Muscle layer of duodenum (tissue), 2 donors: ENCODE measurements at regions not wholly inside any gene's neighbourhood (a gene's known extent, or its start where the extent isn't known, plus 50 kb on each side); places are given as distances from the start of the nearest gene placed in this dataset.

Source experiments
- H3K27ac ChIP-seq: one replicate; pipeline ENCODE4 v1.7.0; 2013; ENCODE audit warnings: mild to moderate bottlenecking, low read length
- H3K27me3 ChIP-seq: one replicate; pipeline ENCODE4 v1.7.0; 2013; ENCODE audit warnings: low read depth, mild to moderate bottlenecking, control low read depth, low read length
- H3K36me3 ChIP-seq, 2 donors: one replicate each; pipeline ENCODE4 v1.7.0; 2013; ENCODE audit warnings: low read length in 2 of 2, control low read depth in 1 of 2, mild to moderate bottlenecking in 1 of 2; ENCODE audit not compliant: insufficient read depth in 2 of 2, control insufficient read depth in 1 of 2
- H3K4me1 ChIP-seq, 2 donors: one replicate each; pipeline ENCODE4 v1.7.0; 2013; ENCODE audit warnings: low read length in 2 of 2, mild to moderate bottlenecking in 2 of 2, control low read depth in 1 of 2, moderate library complexity in 1 of 2; ENCODE audit not compliant: insufficient read depth in 2 of 2, control insufficient read depth in 1 of 2
- H3K4me3 ChIP-seq, 2 donors: one replicate each; pipeline ENCODE4 v1.7.0; 2013; ENCODE audit warnings: low read length in 2 of 2, low read depth in 1 of 2, mild to moderate bottlenecking in 1 of 2
- H3K9me3 ChIP-seq, 2 donors: one replicate each; pipeline ENCODE4 v1.7.0; 2013; ENCODE audit warnings: low read length in 2 of 2, control low read depth in 1 of 2, mild to moderate bottlenecking in 1 of 2; ENCODE audit not compliant: control insufficient read depth in 1 of 2
- donor health status: healthy.

DNA sequence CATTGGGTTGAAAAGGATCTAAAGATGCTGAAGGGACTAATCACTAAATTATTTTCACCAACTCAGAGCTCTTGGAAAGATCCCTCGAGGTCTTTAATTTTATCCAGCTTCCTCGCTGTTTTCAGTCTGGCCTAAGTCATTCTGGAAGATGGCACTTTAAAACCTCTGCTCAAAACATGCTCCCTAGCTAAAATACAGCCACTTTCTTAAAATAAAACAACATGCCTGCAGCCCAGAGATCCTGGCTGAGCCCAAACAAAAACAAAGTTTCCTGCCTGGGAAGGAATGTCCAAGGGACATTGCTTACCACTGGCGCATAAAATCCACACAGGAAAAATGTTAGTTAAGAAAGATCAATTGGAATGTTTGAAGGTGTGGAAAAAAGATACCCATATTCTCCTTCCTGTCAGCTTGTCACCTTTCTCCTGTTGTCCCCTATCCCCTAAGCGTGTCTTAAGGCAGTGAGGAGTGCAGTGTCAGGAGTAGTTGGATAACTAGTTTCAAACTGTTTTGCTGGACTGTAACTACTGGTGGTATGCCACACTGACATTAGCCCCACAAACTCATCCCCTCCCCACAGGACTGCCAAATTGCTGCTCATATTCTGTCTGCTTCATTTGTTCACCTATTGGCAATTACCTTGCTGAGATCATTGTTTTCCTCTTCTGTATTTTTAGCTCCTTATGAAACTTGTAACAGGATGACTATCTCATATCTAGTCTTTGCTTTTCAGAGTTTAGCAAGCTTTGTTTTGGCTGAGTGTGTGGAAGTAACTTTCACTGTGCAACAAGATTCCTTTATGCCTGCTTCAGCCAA, 108.3 kb upstream of the SESN3 start:
- Histone ChIP-seq H3K9me3 (no peaks in the 10 kb centered on the region), H3K27ac (peak overlapping the region; percentile 48), H3K4me1 (peaks cover 22 to 27% of the 10 kb centered on the region in 2 donors), H3K36me3 (no peaks in the 10 kb centered on the region), H3K4me3 (peak overlapping the region in 1 of 2 donors; percentile 9), H3K27me3 (no peaks in the 10 kb centered on the region)

GRCh38 chr11:95338430-95338991, 107.5 kb upstream of the SESN3 start:
- H3K36me3 ChIP-seq: no peaks in the 10 kb centered on the region
- H3K27me3 ChIP-seq: no peaks in the 10 kb centered on the region
- no peaks in the 10 kb centered on the region for H3K9me3 ChIP-seq
- peaks cover 22 to 27% of the 10 kb centered on the region in 2 donors for H3K4me1 ChIP-seq
- H3K27ac ChIP-seq: peak overlapping the region; percentile 25
- peak overlapping the region in 1 of 2 donors; percentile 9 for H3K4me3 ChIP-seq

DNA sequence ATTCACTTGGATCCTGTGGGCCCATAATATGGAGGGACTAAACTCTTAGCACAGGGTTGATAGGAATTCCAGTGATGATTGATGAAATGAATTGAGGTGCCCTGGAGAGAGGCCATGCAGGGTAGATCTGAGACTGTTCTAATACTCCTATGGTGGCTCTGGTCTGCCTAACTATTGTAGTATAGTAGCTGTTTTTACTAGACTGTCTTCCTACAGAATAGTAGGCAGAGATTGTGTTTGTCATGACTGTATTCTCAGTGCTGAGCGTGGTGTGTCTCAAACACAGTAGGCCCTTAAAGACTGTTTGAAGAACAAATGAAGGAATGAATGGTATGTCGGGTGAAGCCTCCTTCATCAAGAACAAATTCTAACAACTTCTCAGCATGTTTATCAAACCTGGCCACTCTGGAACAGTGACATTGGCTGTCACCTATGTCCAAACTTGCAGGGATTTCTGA, 107.0 kb upstream of the SESN3 start:
- H3K27me3 ChIP-seq: no peaks in the 10 kb centered on the region
- no peaks in the 10 kb centered on the region for H3K36me3 ChIP-seq
- no peaks in the 10 kb centered on the region for H3K9me3 ChIP-seq
- peaks cover 22 to 27% of the 10 kb centered on the region in 2 donors for H3K4me1 ChIP-seq
- H3K27ac ChIP-seq: peak overlapping the region; percentile 82
- peak overlapping the region in 1 of 2 donors; percentile 9 for H3K4me3 ChIP-seq

- Histone ChIP-seq H3K27me3 (no peaks in the 10 kb centered on the region), H3K27ac (peak overlapping the region; percentile 82), H3K4me3 (no peak overlapping the region), H3K4me1 (peaks cover 22 to 27% of the 10 kb centered on the region in 2 donors), H3K36me3 (no peaks in the 10 kb centered on the region), H3K9me3 (no peaks in the 10 kb centered on the region)
These were observed 106.4 kb upstream of the SESN3 start for GRCh38 chr11:95337175-95337957.

DNA sequence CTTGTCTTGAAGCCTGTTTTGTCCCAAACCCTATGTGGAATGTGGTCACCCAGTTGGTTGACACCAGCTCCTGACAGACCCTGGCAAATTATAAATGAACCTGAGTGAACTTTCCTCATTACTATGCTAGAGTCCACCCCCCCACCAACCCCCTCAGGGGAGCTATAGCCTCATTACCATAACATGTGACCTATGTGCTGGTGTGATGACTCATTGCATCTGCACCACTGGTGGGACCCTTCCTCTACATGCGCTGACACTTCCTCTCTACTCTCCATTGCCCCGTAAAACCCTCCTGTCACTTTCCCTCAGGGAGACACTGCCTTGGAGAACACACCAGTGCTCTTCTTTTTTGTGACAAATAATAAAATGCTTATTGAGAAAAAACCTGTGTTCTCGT, 105.0 kb upstream of the SESN3 start:
- H3K9me3 ChIP-seq: no peaks in the 10 kb centered on the region
- H3K4me1 ChIP-seq: peaks cover 22 to 27% of the 10 kb centered on the region in 2 donors
- H3K4me3 ChIP-seq: no peak overlapping the region
- H3K27ac ChIP-seq: no peak overlapping the region
- H3K36me3 ChIP-seq: no peaks in the 10 kb centered on the region
- H3K27me3 ChIP-seq: no peaks in the 10 kb centered on the region

DNA sequence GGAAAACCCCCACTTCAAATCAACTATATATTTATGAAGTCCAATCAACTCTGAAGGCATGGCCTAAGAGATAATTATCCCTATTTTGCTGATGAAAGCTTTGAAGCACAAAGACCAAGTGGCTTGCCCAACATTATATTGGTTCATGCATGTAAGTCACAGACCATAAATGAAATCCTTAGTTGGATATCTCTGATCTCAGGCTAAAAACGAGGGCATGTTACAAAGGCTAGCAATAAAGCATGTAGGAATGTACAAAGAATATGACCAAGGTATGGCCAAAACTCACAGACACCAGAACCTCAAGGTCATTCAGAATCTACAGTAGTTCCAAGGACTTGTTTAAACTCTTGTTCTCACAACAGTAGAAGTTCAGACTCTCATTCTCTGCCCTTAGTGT, 100.2 kb upstream of the SESN3 start:
- no peaks in the 10 kb centered on the region for H3K27me3 ChIP-seq
- no peaks in the 10 kb centered on the region for H3K9me3 ChIP-seq
- H3K4me1 ChIP-seq: no peaks in the 10 kb centered on the region
- H3K36me3 ChIP-seq: no peaks in the 10 kb centered on the region
- no peak overlapping the region for H3K27ac ChIP-seq
- no peak overlapping the region for H3K4me3 ChIP-seq

DNA sequence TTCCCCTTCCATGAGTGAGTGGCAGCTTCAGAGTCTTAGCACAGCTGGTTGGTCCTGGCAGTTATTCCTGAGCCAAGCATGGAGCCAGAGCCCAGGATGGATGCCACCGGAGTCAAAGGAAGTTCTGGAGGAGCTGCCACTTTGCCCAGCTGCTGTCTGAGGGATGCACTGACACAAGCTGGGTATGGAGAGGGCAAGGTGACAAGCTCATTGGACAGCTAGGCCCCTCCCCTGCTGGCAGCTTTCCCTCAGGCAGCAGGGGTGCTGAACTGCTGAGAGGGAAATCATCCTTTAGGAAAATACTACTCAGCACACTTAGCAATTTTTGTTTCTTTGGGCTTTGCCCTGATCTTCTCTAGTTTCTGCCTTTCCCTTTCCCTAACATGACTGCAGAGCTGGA, 99.3 kb upstream of the SESN3 start:
- H3K9me3 ChIP-seq: no peaks in the 10 kb centered on the region
- no peak overlapping the region for H3K4me3 ChIP-seq
- H3K27ac ChIP-seq: no peak overlapping the region
- no peaks in the 10 kb centered on the region for H3K4me1 ChIP-seq
- H3K27me3 ChIP-seq: no peaks in the 10 kb centered on the region
- H3K36me3 ChIP-seq: no peaks in the 10 kb centered on the region

GRCh38 chr11:95327273-95327948, 96.4 kb upstream of the SESN3 start:
- H3K27me3 ChIP-seq: no peaks in the 10 kb centered on the region
- H3K36me3 ChIP-seq: no peaks in the 10 kb centered on the region
- H3K4me3 ChIP-seq: no peak overlapping the region
- H3K9me3 ChIP-seq: no peaks in the 10 kb centered on the region
- no peaks in the 10 kb centered on the region for H3K4me1 ChIP-seq
- H3K27ac ChIP-seq: no peak overlapping the region

- no peaks in the 10 kb centered on the region for H3K27me3 ChIP-seq
- no peaks in the 10 kb centered on the region for H3K36me3 ChIP-seq
- H3K4me1 ChIP-seq: no peaks in the 10 kb centered on the region
- no peak overlapping the region for H3K4me3 ChIP-seq
- H3K9me3 ChIP-seq: no peaks in the 10 kb centered on the region
- H3K27ac ChIP-seq: no peak overlapping the region
These were observed 94.8 kb upstream of the SESN3 start for GRCh38 chr11:95325777-95326258.

- Histone ChIP-seq H3K27me3 (no peaks in the 10 kb centered on the region), H3K27ac (no peak overlapping the region), H3K9me3 (no peaks in the 10 kb centered on the region), H3K4me1 (no peaks in the 10 kb centered on the region), H3K4me3 (no peak overlapping the region), H3K36me3 (no peaks in the 10 kb centered on the region)
These were observed 93.8 kb upstream of the SESN3 start for GRCh38 chr11:95324826-95325225.

DNA sequence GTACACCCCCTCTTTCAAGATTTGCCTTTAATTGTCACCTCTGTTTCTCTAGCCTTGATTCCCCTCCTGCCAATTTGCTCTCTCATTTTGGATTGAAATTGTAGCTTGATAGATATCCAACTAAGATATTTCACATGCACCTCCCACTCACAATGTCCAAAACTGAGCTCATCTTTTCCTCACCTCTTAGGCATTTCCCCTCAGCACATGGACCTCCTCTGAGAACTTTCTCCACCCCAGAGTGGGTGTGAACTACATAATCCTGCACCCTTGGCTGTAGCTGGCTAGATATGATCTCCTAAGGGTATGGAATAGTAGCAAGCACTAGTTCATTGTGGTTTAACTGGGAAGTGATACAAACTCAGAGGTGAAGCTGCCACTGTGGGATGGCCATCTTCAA, 91.5 kb upstream of the SESN3 start:
- no peaks in the 10 kb centered on the region for H3K36me3 ChIP-seq
- no peaks in the 10 kb centered on the region for H3K27me3 ChIP-seq
- H3K4me3 ChIP-seq: no peak overlapping the region
- H3K9me3 ChIP-seq: no peaks in the 10 kb centered on the region
- H3K27ac ChIP-seq: no peak overlapping the region
- H3K4me1 ChIP-seq: no peaks in the 10 kb centered on the region
